Endothelial cell of umbilical vein (primary cell): ENCODE measurements at regions not wholly inside any gene's neighbourhood (a gene's known extent, or its start where the extent isn't known, plus 50 kb on each side); places are given as distances from the start of the nearest gene placed in this dataset.

ENCODE experiments used
- BruUV-seq: library from RNA; stranded (reverse); fragments of 400-500 nt; replicated peaks from 2 replicates; lab custom pipeline; 2021; lab: Mats Ljungman, UMichigan
- CTCF ChIA-PET: fragments of 300-600, 350-600 bp; sonication (Branson Sonifier 250); formaldehyde crosslinking; loops from one replicate; lab custom pipeline; 2021; ENCODE audit warnings: antibody characterized with exemption, inconsistent platforms; lab: Charles Lee
- POLR2A ChIA-PET: fragments of 300-600, 350-600 bp; sonication (Branson Sonifier 250); formaldehyde crosslinking; loops from one replicate; lab custom pipeline; 2021; ENCODE audit warnings: antibody characterized with exemption, inconsistent platforms; lab: Charles Lee
- DNase-seq: peaks from one replicate; pipeline ENCODE4 v3.0.0-alpha.2; 2011; ENCODE audit warnings: low read depth, low spot score
- FAIRE-seq: peaks from 2 replicates; lab custom pipeline; 2011; peaks lifted over from hg19 to GRCh38; lab: Jason Lieb, UNC
- H2AFZ ChIP-seq: 2 replicates; pipeline ENCODE4 v1.6.0; 2012; ENCODE audit warnings: low read depth, low read length, control low read depth, inconsistent platforms
- H3K27ac ChIP-seq: 2 replicates; pipeline ENCODE4 v1.5.1; 2011; ENCODE audit warnings: low read depth, mild to moderate bottlenecking, control low read depth, low read length, moderate library complexity; ENCODE audit not compliant: insufficient read depth
- H3K27me3 ChIP-seq, 2 experiments: 2 replicates each; pipeline versions ENCODE4 v1.6.0 to v1.6.1; 2011; ENCODE audit warnings: low read length in 2 of 2, mixed read lengths in 1 of 2; ENCODE audit not compliant: control insufficient read depth in 2 of 2, insufficient read depth in 2 of 2
- H3K36me3 ChIP-seq, 2 experiments: 2 replicates in 1 of 2; 3 replicates in 1 of 2; pipeline ENCODE4 v1.5.1; 2011; ENCODE audit warnings: low read length in 2 of 2, mild to moderate bottlenecking in 1 of 2, moderate library complexity in 1 of 2; ENCODE audit not compliant: control insufficient read depth in 2 of 2, insufficient read depth in 2 of 2; ENCODE audit errors: extremely low read depth in 1 of 2
- H3K4me1 ChIP-seq: 3 replicates; pipeline ENCODE4 v1.5.1; 2011; ENCODE audit warnings: mild to moderate bottlenecking, low read length; ENCODE audit not compliant: control insufficient read depth, insufficient read depth; ENCODE audit errors: extremely low read depth
- H3K4me2 ChIP-seq: 2 replicates; pipeline ENCODE4 v1.6.1; 2011; ENCODE audit warnings: low read length, control low read depth, mixed read lengths; ENCODE audit not compliant: insufficient read depth
- H3K4me3 ChIP-seq, 3 experiments: fragments of 200-600 bp in 1 of 3; sonication (generic), shearing (Covaris generic) in 1 of 3; replicated peaks in 1 of 3; 2 replicates each; pipeline ENCODE4 v1.5.1; 2011 to 2016; ENCODE audit warnings: control low read depth in 3 of 3, low read length in 3 of 3, mild to moderate bottlenecking in 2 of 3, inconsistent platforms in 1 of 3, low read depth in 1 of 3, moderate library complexity in 1 of 3; ENCODE audit not compliant: insufficient read depth in 1 of 3
- H3K79me2 ChIP-seq: 2 replicates; pipeline ENCODE4 v1.6.0; 2012; ENCODE audit warnings: low read length, inconsistent platforms; ENCODE audit not compliant: control insufficient read depth, insufficient read depth
- H3K9ac ChIP-seq: replicated peaks from 2 replicates; pipeline ENCODE3; 2011; ENCODE audit warnings: low read length, control low read depth; ENCODE audit not compliant: insufficient read depth; ENCODE audit errors: extremely low read depth
- H3K9me1 ChIP-seq: replicated peaks from 3 replicates; pipeline ENCODE4 v1.6.0; 2011; ENCODE audit warnings: mild to moderate bottlenecking, low read length; ENCODE audit not compliant: control insufficient read depth, insufficient read depth; ENCODE audit errors: extremely low read depth
- H3K9me3 ChIP-seq: replicated peaks from 2 replicates; pipeline ENCODE4 v1.5.1; 2012; ENCODE audit warnings: low read length, inconsistent platforms; ENCODE audit not compliant: control insufficient read depth, insufficient read depth
- H4K20me1 ChIP-seq: replicated peaks from 2 replicates; pipeline ENCODE3; 2011; ENCODE audit warnings: mild to moderate bottlenecking, low read length; ENCODE audit not compliant: control insufficient read depth, insufficient read depth; ENCODE audit errors: extremely low read depth
- CTCF ChIP-seq, 2 donors: IDR thresholded peaks; 1 replicate in 1 of 2; 2 replicates in 1 of 2; pipeline ENCODE4 v1.5.1; 2011; ENCODE audit warnings: low read length in 2 of 2, mild to moderate bottlenecking in 2 of 2, moderate library complexity in 2 of 2, control low read depth in 1 of 2, inconsistent platforms in 1 of 2, low read depth in 1 of 2; ENCODE audit not compliant: insufficient read depth in 1 of 2; ENCODE audit errors: extremely low read depth in 1 of 2
- EZH2 ChIP-seq: IDR thresholded peaks from 2 replicates; pipeline ENCODE4 v1.6.1; 2012; ENCODE audit warnings: borderline replicate concordance, low read depth, mild to moderate bottlenecking, moderate library complexity, low read length, inconsistent platforms; ENCODE audit not compliant: severe bottlenecking
- GATA2 ChIP-seq: IDR thresholded peaks from 2 replicates; pipeline ENCODE4 v1.7.0; 2011; ENCODE audit warnings: low read depth, mild to moderate bottlenecking, moderate library complexity, mixed read lengths, low read length; ENCODE audit not compliant: insufficient read length, insufficient read depth
- MAX ChIP-seq: IDR thresholded peaks from 2 replicates; pipeline ENCODE4 v1.6.1; 2011; ENCODE audit not compliant: insufficient read depth, insufficient read length
- MYC ChIP-seq: IDR thresholded peaks from one replicate; pipeline ENCODE4 v1.6.1; 2011; ENCODE audit warnings: mild to moderate bottlenecking, low read depth, low read length
- POLR2AphosphoS5 ChIP-seq: IDR thresholded peaks from 2 replicates; pipeline ENCODE4 v1.6.1; 2012; ENCODE audit warnings: low read depth, mild to moderate bottlenecking, control low read depth, low read length, moderate library complexity; ENCODE audit not compliant: insufficient read depth
- dilution Hi-C: fragments of 300-500 bp; cut with MboI; formaldehyde crosslinking; loops from one replicate; pipeline ENCODE4 v1.15.0; 2019; ENCODE audit warnings: low sequenced_read_pairs; ENCODE audit not compliant: extremely low pct_ligation_motif_present
- intact Hi-C: fragments of 100-400 bp; cut with micrococcal nuclease; formaldehyde crosslinking; loops from one replicate; pipeline ENCODE4 v1.10.0; 2022

GRCh38 chr22:48250286-48250895, 1487.9 kb downstream of the TBC1D22A start:
- no peak for FAIRE-seq

More at GRCh38 chr22:48250286-48250895, 1487.9 kb downstream of the TBC1D22A start:
- no peaks in the 10 kb centered on the region for H4K20me1 ChIP-seq
- H3K27me3 ChIP-seq: no peaks in the 10 kb centered on the region
- peaks cover 2% of the 10 kb centered on the region for H3K9me3 ChIP-seq
- no TSS peak for BruUV-seq
- TF ChIP-seq MAX (no peak), GATA2 (no peak), POLR2AphosphoS5 (no peak), MYC (no peak), CTCF (IDR thresholded peaks at IDR 0.05; ENCODE audit: extremely low read depth in 1 of 2, insufficient read depth in 1 of 2, low read depth in 1 of 2, low read length in 2 of 2) (no peak), EZH2 (no peak)
- H3K9me1 ChIP-seq: no peaks in the 10 kb centered on the region
- no peaks in the 10 kb centered on the region for H3K79me2 ChIP-seq
- no peaks in the 10 kb centered on the region for H3K36me3 ChIP-seq
- dilution Hi-C loops: no loop called here
- H3K27ac ChIP-seq: no peak overlapping the region
- no peak overlapping the region for H3K4me2 ChIP-seq
- H3K4me1 ChIP-seq: no peaks in the 10 kb centered on the region
- H2AFZ ChIP-seq: no peak overlapping the region
- no peak overlapping the region for H3K9ac ChIP-seq
- CTCF ChIA-PET: no interaction called here
- POLR2A ChIA-PET: no interaction called here
- no peak overlapping the region for H3K4me3 ChIP-seq
- DNase-seq: no peak
- intact Hi-C loops: no loop called here
